Mammary epithelial cell (primary cell): ENCODE measurements at regions not wholly inside any gene's neighbourhood (a gene's known extent, or its start where the extent isn't known, plus 50 kb on each side); places are given as distances from the start of the nearest gene placed in this dataset.

Experiments used
- CTCF ChIP-seq, 2 donors: IDR thresholded peaks in 1 of 2; conservative IDR thresholded peaks in 1 of 2; 2 replicates each; pipeline ENCODE4 v1.5.1; 2011 to 2012; ENCODE audit warnings: inconsistent platforms in 2 of 2, low read length in 2 of 2, mild to moderate bottlenecking in 2 of 2, control low read depth in 1 of 2, low read depth in 1 of 2; ENCODE audit not compliant: insufficient read depth in 1 of 2; ENCODE audit errors: extremely low read depth in 1 of 2
- EZH2 ChIP-seq: IDR thresholded peaks from 2 replicates; pipeline ENCODE4 v1.6.1; 2012; ENCODE audit warnings: low read length, inconsistent platforms, borderline replicate concordance

- TF ChIP-seq CTCF (conservative IDR thresholded peaks at IDR 0.05 in 1 of 2, IDR thresholded peaks at IDR 0.05 in 1 of 2; ENCODE audit: extremely low read depth in 1 of 2, insufficient read depth in 1 of 2, low read depth in 1 of 2, low read length in 2 of 2) = no peak
- no peak for TF ChIP-seq EZH2
These were observed 74.2 kb upstream of the CPEB2 start for GRCh38 chr4:14928035-14928434.
